ENCODE measurements at regions not wholly inside any gene's neighbourhood (a gene's known extent, or its start where the extent isn't known, plus 50 kb on each side); places are given as distances from the start of the nearest gene placed in this dataset.

DNA sequence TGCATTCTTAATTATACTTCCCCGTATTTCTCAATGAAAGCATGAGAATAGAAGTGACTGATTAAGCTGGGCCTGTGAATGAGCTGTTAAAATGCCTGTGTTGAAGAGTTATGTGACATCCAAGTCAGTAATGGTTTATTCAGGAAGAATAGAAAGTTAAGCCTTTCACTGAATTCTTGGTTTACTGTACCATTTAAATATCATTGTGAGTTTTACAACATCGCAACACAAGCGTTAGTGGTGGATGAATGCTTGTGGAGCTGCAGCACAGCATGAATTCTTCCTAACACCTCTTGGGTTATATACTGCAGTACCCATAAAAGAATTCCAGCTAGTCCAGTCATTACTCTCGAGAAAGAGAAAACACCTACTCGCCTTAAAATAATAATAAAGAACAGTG lies 257.8 kb downstream of the JRKL start:
- TF ChIP-seq CTCF (IDR thresholded peaks at IDR 0.05) (no peak), POLR2A (IDR thresholded peaks at IDR 0.05) (no peak)

Data from sigmoid colon (tissue), 3 donors.